ENCODE measurements at regions not wholly inside any gene's neighbourhood (a gene's known extent, or its start where the extent isn't known, plus 50 kb on each side); places are given as distances from the start of the nearest gene placed in this dataset.
"Not testable (repeated sequence)": the region's sequence is repeated elsewhere in the genome, so short reads cannot be mapped to it uniquely, and the experiment has no call there.

GRCh38 chr21:5067326-5068048 is 5453.9 kb upstream of the TPTE start:
- TF ChIP-seq, protein P1, sequence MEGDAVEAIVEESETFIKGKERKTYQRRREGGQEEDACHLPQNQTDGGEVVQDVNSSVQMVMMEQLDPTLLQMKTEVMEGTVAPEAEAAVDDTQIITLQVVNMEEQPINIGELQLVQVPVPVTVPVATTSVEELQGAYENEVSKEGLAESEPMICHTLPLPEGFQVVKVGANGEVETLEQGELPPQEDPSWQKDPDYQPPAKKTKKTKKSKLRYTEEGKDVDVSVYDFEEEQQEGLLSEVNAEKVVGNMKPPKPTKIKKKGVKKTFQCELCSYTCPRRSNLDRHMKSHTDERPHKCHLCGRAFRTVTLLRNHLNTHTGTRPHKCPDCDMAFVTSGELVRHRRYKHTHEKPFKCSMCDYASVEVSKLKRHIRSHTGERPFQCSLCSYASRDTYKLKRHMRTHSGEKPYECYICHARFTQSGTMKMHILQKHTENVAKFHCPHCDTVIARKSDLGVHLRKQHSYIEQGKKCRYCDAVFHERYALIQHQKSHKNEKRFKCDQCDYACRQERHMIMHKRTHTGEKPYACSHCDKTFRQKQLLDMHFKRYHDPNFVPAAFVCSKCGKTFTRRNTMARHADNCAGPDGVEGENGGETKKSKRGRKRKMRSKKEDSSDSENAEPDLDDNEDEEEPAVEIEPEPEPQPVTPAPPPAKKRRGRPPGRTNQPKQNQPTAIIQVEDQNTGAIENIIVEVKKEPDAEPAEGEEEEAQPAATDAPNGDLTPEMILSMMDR (IDR thresholded peaks at IDR 0.05) = not testable (repeated sequence)
- TF ChIP-seq EZH2, EZH2phosphoT487 (IDR thresholded peaks at IDR 0.05): not testable (repeated sequence)

Data from neural progenitor cell (in vitro differentiated cells).